ENCODE measurements at regions not wholly inside any gene's neighbourhood (a gene's known extent, or its start where the extent isn't known, plus 50 kb on each side); places are given as distances from the start of the nearest gene placed in this dataset.
"Not testable (repeated sequence)": the region's sequence is repeated elsewhere in the genome, so short reads cannot be mapped to it uniquely, and the experiment has no call there.

- H3K27me3 ChIP-seq (ENCODE audit: control insufficient read depth in 2 of 2, insufficient read depth in 2 of 2, low read length in 2 of 2): no peaks in the 10 kb centered on the region
- H3K9me3 ChIP-seq (ENCODE audit: control insufficient read depth in 2 of 2, low read length in 2 of 2): no peaks in the 10 kb centered on the region
- H3K27ac ChIP-seq (ENCODE audit: low read depth in 2 of 2, low read length in 2 of 2): no peak overlapping the region
- no peak overlapping the region for H3K4me3 ChIP-seq (ENCODE audit: low read length in 2 of 2)
- H3K9ac ChIP-seq (ENCODE audit: low read depth in 1 of 2, low read length in 2 of 2): no peak overlapping the region
- no peaks in the 10 kb centered on the region for H3K4me1 ChIP-seq (ENCODE audit: control insufficient read depth in 2 of 2, insufficient read depth in 2 of 2, low read length in 2 of 2)
- H3K36me3 ChIP-seq (ENCODE audit: control insufficient read depth in 2 of 2, insufficient read depth in 2 of 2, low read length in 2 of 2): no peaks in the 10 kb centered on the region
Observed at GRCh38 chr2:208673631-208674030, 267.0 kb downstream of the PTH2R start.

DNA sequence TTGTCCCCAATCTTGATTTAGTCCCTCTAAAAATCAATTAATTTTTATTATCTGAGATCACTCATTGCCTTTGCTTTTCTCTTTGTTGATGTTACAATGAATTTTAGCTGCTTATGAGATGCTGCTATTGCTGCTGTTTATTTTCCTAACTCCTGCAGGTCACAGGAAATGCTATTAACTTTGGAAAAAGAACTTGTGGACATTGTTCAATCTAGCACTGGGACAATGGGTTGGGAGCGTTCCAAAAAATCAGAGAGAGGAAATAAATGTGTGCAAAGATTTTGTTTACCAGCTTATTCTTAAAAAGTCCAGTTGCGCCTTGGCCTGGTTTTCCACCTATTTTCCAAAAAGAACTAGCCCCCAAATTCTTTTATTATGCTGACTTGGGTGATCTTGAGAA lies 268.3 kb downstream of the PTH2R start:
- no peaks in the 10 kb centered on the region for H3K9me3 ChIP-seq (ENCODE audit: control insufficient read depth in 2 of 2, low read length in 2 of 2)
- H3K4me3 ChIP-seq (ENCODE audit: low read length in 2 of 2): no peak overlapping the region
- H3K27me3 ChIP-seq (ENCODE audit: control insufficient read depth in 2 of 2, insufficient read depth in 2 of 2, low read length in 2 of 2): no peaks in the 10 kb centered on the region
- H3K36me3 ChIP-seq (ENCODE audit: control insufficient read depth in 2 of 2, insufficient read depth in 2 of 2, low read length in 2 of 2): no peaks in the 10 kb centered on the region
- H3K27ac ChIP-seq (ENCODE audit: low read depth in 2 of 2, low read length in 2 of 2): no peak overlapping the region
- H3K4me1 ChIP-seq (ENCODE audit: control insufficient read depth in 2 of 2, insufficient read depth in 2 of 2, low read length in 2 of 2): no peaks in the 10 kb centered on the region
- H3K9ac ChIP-seq (ENCODE audit: low read depth in 1 of 2, low read length in 2 of 2): no peak overlapping the region

DNA sequence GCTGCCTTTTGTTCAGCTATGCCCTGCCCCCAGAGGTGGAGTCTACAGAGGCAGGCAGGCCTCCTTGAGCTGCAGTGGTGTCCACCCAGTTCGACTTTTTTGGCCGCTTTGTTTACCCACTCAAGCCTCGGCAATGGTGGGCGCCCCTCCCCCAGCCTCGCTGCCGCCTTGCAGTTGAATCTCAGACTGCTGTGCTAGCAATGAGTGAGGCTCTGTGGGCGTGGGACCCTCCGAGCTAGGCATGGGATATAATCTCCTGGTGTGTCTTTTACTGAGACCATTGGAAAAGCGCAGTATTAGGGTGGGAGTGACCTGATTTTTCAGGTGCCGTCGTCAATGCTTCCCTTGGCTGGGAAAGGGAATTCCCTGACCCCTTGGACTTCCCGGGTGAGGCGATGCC lies 279.3 kb downstream of the PTH2R start:
- H3K27ac ChIP-seq (ENCODE audit: low read depth in 2 of 2, low read length in 2 of 2); H3K36me3 ChIP-seq (ENCODE audit: control insufficient read depth in 2 of 2, insufficient read depth in 2 of 2, low read length in 2 of 2); H3K4me1 ChIP-seq (ENCODE audit: control insufficient read depth in 2 of 2, insufficient read depth in 2 of 2, low read length in 2 of 2): not testable (repeated sequence)

GRCh38 chr2:208686665-208687064 lies 280.1 kb downstream of the PTH2R start:
- Histone ChIP-seq H3K27me3 (ENCODE audit: control insufficient read depth in 2 of 2, insufficient read depth in 2 of 2, low read length in 2 of 2) (no peaks in the 10 kb centered on the region), H3K9me3 (ENCODE audit: control insufficient read depth in 2 of 2, low read length in 2 of 2) (no peaks in the 10 kb centered on the region), H3K4me1 (ENCODE audit: control insufficient read depth in 2 of 2, insufficient read depth in 2 of 2, low read length in 2 of 2) (no peaks in the 10 kb centered on the region), H3K4me3 (ENCODE audit: low read length in 2 of 2) (no peak overlapping the region), H3K36me3 (ENCODE audit: control insufficient read depth in 2 of 2, insufficient read depth in 2 of 2, low read length in 2 of 2) (no peaks in the 10 kb centered on the region), H3K27ac (ENCODE audit: low read depth in 2 of 2, low read length in 2 of 2) (no peak overlapping the region), H3K9ac (ENCODE audit: low read depth in 1 of 2, low read length in 2 of 2) (no peak overlapping the region)

More for the DNA sequence above, 279.3 kb downstream of the PTH2R start:
- not testable (repeated sequence) for H3K27me3 ChIP-seq (ENCODE audit: control insufficient read depth in 2 of 2, insufficient read depth in 2 of 2, low read length in 2 of 2); H3K4me3 ChIP-seq (ENCODE audit: low read length in 2 of 2); H3K9ac ChIP-seq (ENCODE audit: low read depth in 1 of 2, low read length in 2 of 2); H3K9me3 ChIP-seq (ENCODE audit: control insufficient read depth in 2 of 2, low read length in 2 of 2)

DNA sequence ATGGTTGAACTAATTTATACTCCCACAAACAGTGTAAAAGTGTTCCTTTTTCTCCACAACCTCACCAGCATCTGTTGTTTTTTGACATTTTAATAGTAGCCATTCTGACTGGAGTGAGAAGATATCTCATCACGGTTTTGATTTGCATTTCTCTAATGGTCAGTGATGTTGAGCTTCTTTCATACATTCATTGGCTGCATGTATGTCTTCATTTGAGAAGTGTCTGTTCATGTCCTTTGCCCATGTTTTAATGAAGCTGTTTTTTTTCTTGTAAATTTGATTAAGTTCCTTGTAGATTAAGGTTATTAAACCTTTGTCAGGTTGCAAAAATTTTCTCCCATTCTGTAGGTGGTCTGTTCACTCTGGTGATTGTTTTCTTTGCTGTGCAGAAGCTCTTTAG lies 281.1 kb downstream of the PTH2R start:
- H3K9ac ChIP-seq (ENCODE audit: low read depth in 1 of 2, low read length in 2 of 2); H3K36me3 ChIP-seq (ENCODE audit: control insufficient read depth in 2 of 2, insufficient read depth in 2 of 2, low read length in 2 of 2); H3K27me3 ChIP-seq (ENCODE audit: control insufficient read depth in 2 of 2, insufficient read depth in 2 of 2, low read length in 2 of 2); H3K9me3 ChIP-seq (ENCODE audit: control insufficient read depth in 2 of 2, low read length in 2 of 2); H3K27ac ChIP-seq (ENCODE audit: low read depth in 2 of 2, low read length in 2 of 2); H3K4me1 ChIP-seq (ENCODE audit: control insufficient read depth in 2 of 2, insufficient read depth in 2 of 2, low read length in 2 of 2); H3K4me3 ChIP-seq (ENCODE audit: low read length in 2 of 2): not testable (repeated sequence)

GRCh38 chr2:208698114-208698513 lies 291.5 kb downstream of the PTH2R start:
- Histone ChIP-seq H3K4me1 (ENCODE audit: control insufficient read depth in 2 of 2, insufficient read depth in 2 of 2, low read length in 2 of 2) (no peaks in the 10 kb centered on the region), H3K27me3 (ENCODE audit: control insufficient read depth in 2 of 2, insufficient read depth in 2 of 2, low read length in 2 of 2) (no peaks in the 10 kb centered on the region), H3K36me3 (ENCODE audit: control insufficient read depth in 2 of 2, insufficient read depth in 2 of 2, low read length in 2 of 2) (no peaks in the 10 kb centered on the region), H3K9me3 (ENCODE audit: control insufficient read depth in 2 of 2, low read length in 2 of 2) (no peaks in the 10 kb centered on the region), H3K9ac (ENCODE audit: low read depth in 1 of 2, low read length in 2 of 2) (no peak overlapping the region), H3K4me3 (ENCODE audit: low read length in 2 of 2) (no peak overlapping the region), H3K27ac (ENCODE audit: low read depth in 2 of 2, low read length in 2 of 2) (no peak overlapping the region)

- Histone ChIP-seq H3K9ac (ENCODE audit: low read depth in 1 of 2, low read length in 2 of 2) (no peak overlapping the region), H3K4me3 (ENCODE audit: low read length in 2 of 2) (no peak overlapping the region), H3K36me3 (ENCODE audit: control insufficient read depth in 2 of 2, insufficient read depth in 2 of 2, low read length in 2 of 2) (no peaks in the 10 kb centered on the region), H3K4me1 (ENCODE audit: control insufficient read depth in 2 of 2, insufficient read depth in 2 of 2, low read length in 2 of 2) (no peaks in the 10 kb centered on the region), H3K27me3 (ENCODE audit: control insufficient read depth in 2 of 2, insufficient read depth in 2 of 2, low read length in 2 of 2) (no peaks in the 10 kb centered on the region), H3K27ac (ENCODE audit: low read depth in 2 of 2, low read length in 2 of 2) (no peak overlapping the region), H3K9me3 (ENCODE audit: control insufficient read depth in 2 of 2, low read length in 2 of 2) (no peaks in the 10 kb centered on the region)
Observed at GRCh38 chr2:208708486-208708885, 301.9 kb downstream of the PTH2R start.

GRCh38 chr2:208711598-208711997 lies 305.0 kb downstream of the PTH2R start:
- Histone ChIP-seq H3K4me3 (ENCODE audit: low read length in 2 of 2) (no peak overlapping the region), H3K27me3 (ENCODE audit: control insufficient read depth in 2 of 2, insufficient read depth in 2 of 2, low read length in 2 of 2) (no peaks in the 10 kb centered on the region), H3K27ac (ENCODE audit: low read depth in 2 of 2, low read length in 2 of 2) (no peak overlapping the region), H3K9ac (ENCODE audit: low read depth in 1 of 2, low read length in 2 of 2) (no peak overlapping the region), H3K9me3 (ENCODE audit: control insufficient read depth in 2 of 2, low read length in 2 of 2) (no peaks in the 10 kb centered on the region), H3K36me3 (ENCODE audit: control insufficient read depth in 2 of 2, insufficient read depth in 2 of 2, low read length in 2 of 2) (no peaks in the 10 kb centered on the region), H3K4me1 (ENCODE audit: control insufficient read depth in 2 of 2, insufficient read depth in 2 of 2, low read length in 2 of 2) (peaks cover 0 to 3% of the 10 kb centered on the region in 2 donors)

DNA sequence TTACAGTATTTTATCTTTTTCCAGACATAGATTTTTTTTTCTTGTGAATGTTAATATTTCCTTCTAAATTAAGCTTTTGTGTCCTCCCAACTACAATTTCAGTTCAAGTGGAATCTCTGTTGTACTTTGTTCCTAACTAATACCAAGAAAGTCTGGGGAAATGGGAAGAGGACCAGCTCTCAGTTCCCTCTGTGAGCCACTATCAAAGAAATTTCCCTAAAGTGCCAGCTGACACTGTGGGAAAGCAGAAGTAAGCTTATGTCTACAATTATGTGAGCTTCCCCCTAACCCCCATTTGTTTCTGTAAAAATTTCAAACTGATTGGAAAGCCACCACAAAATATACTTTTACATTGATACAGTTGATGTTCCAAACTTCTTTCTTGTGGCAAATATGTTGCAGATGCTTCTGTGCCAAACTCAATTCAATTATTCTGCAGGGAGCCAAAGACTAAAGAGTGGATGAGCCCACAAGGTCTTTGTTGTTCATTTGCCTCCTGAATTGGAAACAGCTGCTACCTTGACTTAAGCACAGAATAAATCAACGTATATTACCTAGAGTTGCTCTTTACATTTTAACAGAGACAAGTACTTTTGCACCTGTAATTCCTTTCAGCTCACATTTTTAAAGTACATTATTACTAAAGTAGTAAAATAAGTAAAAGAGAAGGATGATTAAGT lies 306.6 kb downstream of the PTH2R start:
- H3K4me1 ChIP-seq (ENCODE audit: control insufficient read depth in 2 of 2, insufficient read depth in 2 of 2, low read length in 2 of 2): peaks cover 0 to 3% of the 10 kb centered on the region in 2 donors
- no peaks in the 10 kb centered on the region for H3K36me3 ChIP-seq (ENCODE audit: control insufficient read depth in 2 of 2, insufficient read depth in 2 of 2, low read length in 2 of 2)
- H3K27ac ChIP-seq (ENCODE audit: low read depth in 2 of 2, low read length in 2 of 2): no peak overlapping the region
- H3K9ac ChIP-seq (ENCODE audit: low read depth in 1 of 2, low read length in 2 of 2): no peak overlapping the region
- no peak overlapping the region for H3K4me3 ChIP-seq (ENCODE audit: low read length in 2 of 2)
- no peaks in the 10 kb centered on the region for H3K9me3 ChIP-seq (ENCODE audit: control insufficient read depth in 2 of 2, low read length in 2 of 2)
- H3K27me3 ChIP-seq (ENCODE audit: control insufficient read depth in 2 of 2, insufficient read depth in 2 of 2, low read length in 2 of 2): no peaks in the 10 kb centered on the region

- H3K9me3 ChIP-seq (ENCODE audit: control insufficient read depth in 2 of 2, low read length in 2 of 2): no peaks in the 10 kb centered on the region
- H3K4me1 ChIP-seq (ENCODE audit: control insufficient read depth in 2 of 2, insufficient read depth in 2 of 2, low read length in 2 of 2): peaks cover 6 to 17% of the 10 kb centered on the region in 2 donors
- H3K4me3 ChIP-seq (ENCODE audit: low read length in 2 of 2): no peak overlapping the region
- H3K36me3 ChIP-seq (ENCODE audit: control insufficient read depth in 2 of 2, insufficient read depth in 2 of 2, low read length in 2 of 2): no peaks in the 10 kb centered on the region
- H3K9ac ChIP-seq (ENCODE audit: low read depth in 1 of 2, low read length in 2 of 2): no peak overlapping the region
- H3K27me3 ChIP-seq (ENCODE audit: control insufficient read depth in 2 of 2, insufficient read depth in 2 of 2, low read length in 2 of 2): no peaks in the 10 kb centered on the region
- H3K27ac ChIP-seq (ENCODE audit: low read depth in 2 of 2, low read length in 2 of 2): no peak overlapping the region
Observed at GRCh38 chr2:208718828-208719227, 312.2 kb downstream of the PTH2R start.

DNA sequence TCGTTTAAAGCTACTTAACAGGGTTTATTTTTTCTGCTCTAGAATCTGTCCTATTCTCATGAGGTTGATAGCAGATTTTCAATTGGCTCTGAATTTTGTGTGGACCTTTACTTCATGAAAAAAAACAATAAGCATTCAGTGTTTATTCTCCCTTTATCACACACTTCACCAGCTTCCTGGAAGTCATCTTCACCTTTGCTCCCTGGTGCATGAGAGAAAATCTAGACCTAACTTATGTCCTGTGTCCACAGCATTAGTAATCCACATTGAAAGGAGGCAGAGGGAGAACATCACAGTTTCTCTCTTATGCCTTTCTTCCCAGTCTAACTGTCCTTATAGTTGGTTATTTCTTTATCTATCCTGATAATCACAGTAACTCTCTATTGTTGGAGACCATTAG lies 316.1 kb downstream of the PTH2R start:
- no peaks in the 10 kb centered on the region for H3K27me3 ChIP-seq (ENCODE audit: control insufficient read depth in 2 of 2, insufficient read depth in 2 of 2, low read length in 2 of 2)
- H3K36me3 ChIP-seq (ENCODE audit: control insufficient read depth in 2 of 2, insufficient read depth in 2 of 2, low read length in 2 of 2): no peaks in the 10 kb centered on the region
- no peaks in the 10 kb centered on the region for H3K9me3 ChIP-seq (ENCODE audit: control insufficient read depth in 2 of 2, low read length in 2 of 2)
- no peak overlapping the region for H3K9ac ChIP-seq (ENCODE audit: low read depth in 1 of 2, low read length in 2 of 2)
- peaks cover 6 to 14% of the 10 kb centered on the region in 2 donors for H3K4me1 ChIP-seq (ENCODE audit: control insufficient read depth in 2 of 2, insufficient read depth in 2 of 2, low read length in 2 of 2)
- no peak overlapping the region for H3K4me3 ChIP-seq (ENCODE audit: low read length in 2 of 2)
- H3K27ac ChIP-seq (ENCODE audit: low read depth in 2 of 2, low read length in 2 of 2): no peak overlapping the region

Measured in mucosa of rectum (tissue), 2 donors.